ENCODE measurements at regions not wholly inside any gene's neighbourhood (a gene's known extent, or its start where the extent isn't known, plus 50 kb on each side); places are given as distances from the start of the nearest gene placed in this dataset.

DNA sequence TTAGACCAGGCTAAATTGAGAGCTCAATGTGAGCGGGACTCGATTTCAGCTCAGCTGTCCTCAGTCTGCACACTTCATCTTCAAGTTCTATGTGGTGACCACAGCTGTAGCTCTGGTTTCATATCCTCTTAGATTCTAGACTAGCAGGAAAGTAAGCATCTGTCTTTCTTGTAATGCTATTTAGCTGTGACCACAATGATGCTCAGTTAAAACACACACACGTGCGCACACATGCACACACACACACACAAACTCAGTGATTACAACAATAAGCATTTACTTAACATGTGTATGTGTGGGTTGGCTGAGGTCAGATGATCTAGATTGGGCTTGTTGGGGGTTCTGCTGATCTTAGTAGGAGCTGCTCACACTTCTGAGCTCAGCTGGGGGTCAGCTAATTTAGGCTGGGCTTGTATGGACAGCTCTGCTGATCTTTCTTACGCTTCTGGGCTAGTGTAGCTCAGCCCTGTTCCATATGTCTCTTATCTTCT, 82.5 kb downstream of the ZNF365 start:
- no peaks in the 10 kb centered on the region for H3K9me3 ChIP-seq (ENCODE audit: control insufficient read depth, insufficient read depth, low read depth, low read length)
- no peak for TF ChIP-seq ZNF521 (tag by site-specific recombination; IDR thresholded peaks at IDR 0.05)
- TF ChIP-seq IKZF3 (tag by site-specific recombination; IDR thresholded peaks at IDR 0.05): no peak
- TF ChIP-seq ZNF184 (tag by site-specific recombination; IDR thresholded peaks at IDR 0.05): no peak
- no peak for TF ChIP-seq ZBTB7A (tag by site-specific recombination; IDR thresholded peaks at IDR 0.05; ENCODE audit: low read depth)
- TF ChIP-seq, protein P1, sequence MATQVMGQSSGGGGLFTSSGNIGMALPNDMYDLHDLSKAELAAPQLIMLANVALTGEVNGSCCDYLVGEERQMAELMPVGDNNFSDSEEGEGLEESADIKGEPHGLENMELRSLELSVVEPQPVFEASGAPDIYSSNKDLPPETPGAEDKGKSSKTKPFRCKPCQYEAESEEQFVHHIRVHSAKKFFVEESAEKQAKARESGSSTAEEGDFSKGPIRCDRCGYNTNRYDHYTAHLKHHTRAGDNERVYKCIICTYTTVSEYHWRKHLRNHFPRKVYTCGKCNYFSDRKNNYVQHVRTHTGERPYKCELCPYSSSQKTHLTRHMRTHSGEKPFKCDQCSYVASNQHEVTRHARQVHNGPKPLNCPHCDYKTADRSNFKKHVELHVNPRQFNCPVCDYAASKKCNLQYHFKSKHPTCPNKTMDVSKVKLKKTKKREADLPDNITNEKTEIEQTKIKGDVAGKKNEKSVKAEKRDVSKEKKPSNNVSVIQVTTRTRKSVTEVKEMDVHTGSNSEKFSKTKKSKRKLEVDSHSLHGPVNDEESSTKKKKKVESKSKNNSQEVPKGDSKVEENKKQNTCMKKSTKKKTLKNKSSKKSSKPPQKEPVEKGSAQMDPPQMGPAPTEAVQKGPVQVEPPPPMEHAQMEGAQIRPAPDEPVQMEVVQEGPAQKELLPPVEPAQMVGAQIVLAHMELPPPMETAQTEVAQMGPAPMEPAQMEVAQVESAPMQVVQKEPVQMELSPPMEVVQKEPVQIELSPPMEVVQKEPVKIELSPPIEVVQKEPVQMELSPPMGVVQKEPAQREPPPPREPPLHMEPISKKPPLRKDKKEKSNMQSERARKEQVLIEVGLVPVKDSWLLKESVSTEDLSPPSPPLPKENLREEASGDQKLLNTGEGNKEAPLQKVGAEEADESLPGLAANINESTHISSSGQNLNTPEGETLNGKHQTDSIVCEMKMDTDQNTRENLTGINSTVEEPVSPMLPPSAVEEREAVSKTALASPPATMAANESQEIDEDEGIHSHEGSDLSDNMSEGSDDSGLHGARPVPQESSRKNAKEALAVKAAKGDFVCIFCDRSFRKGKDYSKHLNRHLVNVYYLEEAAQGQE (tag by site-specific recombination; IDR thresholded peaks at IDR 0.05): no peak
- no peak for TF ChIP-seq ZNF2 (tag by site-specific recombination; IDR thresholded peaks at IDR 0.05)
- TF ChIP-seq ZNF175 (tag by site-specific recombination; IDR thresholded peaks at IDR 0.05): no peak
- TF ChIP-seq KLF1 (tag by site-specific recombination; IDR thresholded peaks at IDR 0.05): no peak
- no peak for TF ChIP-seq HIC1 (tag by site-specific recombination; IDR thresholded peaks at IDR 0.05)
- TF ChIP-seq ZNF146 (tag by site-specific recombination; IDR thresholded peaks at IDR 0.05): no peak
- TF ChIP-seq ZNF280D (tag by site-specific recombination; IDR thresholded peaks at IDR 0.05): no peak
- TF ChIP-seq ZXDB (tag by site-specific recombination; IDR thresholded peaks at IDR 0.05): no peak
- TF ChIP-seq, protein P2, sequence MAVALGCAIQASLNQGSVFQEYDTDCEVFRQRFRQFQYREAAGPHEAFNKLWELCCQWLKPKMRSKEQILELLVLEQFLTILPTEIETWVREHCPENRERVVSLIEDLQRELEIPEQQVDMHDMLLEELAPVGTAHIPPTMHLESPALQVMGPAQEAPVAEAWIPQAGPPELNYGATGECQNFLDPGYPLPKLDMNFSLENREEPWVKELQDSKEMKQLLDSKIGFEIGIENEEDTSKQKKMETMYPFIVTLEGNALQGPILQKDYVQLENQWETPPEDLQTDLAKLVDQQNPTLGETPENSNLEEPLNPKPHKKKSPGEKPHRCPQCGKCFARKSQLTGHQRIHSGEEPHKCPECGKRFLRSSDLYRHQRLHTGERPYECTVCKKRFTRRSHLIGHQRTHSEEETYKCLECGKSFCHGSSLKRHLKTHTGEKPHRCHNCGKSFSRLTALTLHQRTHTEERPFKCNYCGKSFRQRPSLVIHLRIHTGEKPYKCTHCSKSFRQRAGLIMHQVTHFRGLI (tag by site-specific recombination; IDR thresholded peaks at IDR 0.05): no peak
- TF ChIP-seq ZNF660 (tag by site-specific recombination; IDR thresholded peaks at IDR 0.05): no peak
- H3K4me1 ChIP-seq (ENCODE audit: control insufficient read depth, insufficient read depth, low read length): no peaks in the 10 kb centered on the region
- no peaks in the 10 kb centered on the region for H3K36me3 ChIP-seq (ENCODE audit: control insufficient read depth in 2 of 2, insufficient read depth in 1 of 2, low read length in 2 of 2)
- no peak overlapping the region for H3K27ac ChIP-seq (ENCODE audit: extremely low read depth, low read depth, low read length)
- CTCF ChIA-PET: interaction anchor here (0.7 kb wide), 1 partner anchor 8 kb away, joined by 3 read pairs; no protein-coding TSS in a partner anchor
- POLR2A ChIA-PET: no interaction called here
- no peak overlapping the region for H3K4me3 ChIP-seq (ENCODE audit: low read depth, low read length)

GRCh38 chr10:62457196-62457595, 83.0 kb downstream of the ZNF365 start:
- Histone ChIP-seq H3K27ac (ENCODE audit: extremely low read depth, low read depth, low read length) (no peak overlapping the region), H3K4me3 (ENCODE audit: low read depth, low read length) (no peak overlapping the region), H3K4me1 (ENCODE audit: control insufficient read depth, insufficient read depth, low read length) (no peaks in the 10 kb centered on the region), H3K9me3 (ENCODE audit: control insufficient read depth, insufficient read depth, low read depth, low read length) (no peaks in the 10 kb centered on the region), H3K36me3 (ENCODE audit: control insufficient read depth in 2 of 2, insufficient read depth in 1 of 2, low read length in 2 of 2) (no peaks in the 10 kb centered on the region)
- CTCF ChIA-PET: interaction anchor here (0.7 kb wide), 1 partner anchor 8 kb away, joined by 3 read pairs; no protein-coding TSS in a partner anchor
- POLR2A ChIA-PET: no interaction called here
- TF ChIP-seq ZNF433 (tag by site-specific recombination; IDR thresholded peaks at IDR 0.05; ENCODE audit: low read depth) (no peak), ZXDB (tag by site-specific recombination; IDR thresholded peaks at IDR 0.05) (no peak), ZNF112 (tag by site-specific recombination; IDR thresholded peaks at IDR 0.05) (no peak), ZNF626 (tag by site-specific recombination; IDR thresholded peaks at IDR 0.05) (no peak), PRDM10 (tag by site-specific recombination; IDR thresholded peaks at IDR 0.05) (no peak), ZNF404 (tag by site-specific recombination; IDR thresholded peaks at IDR 0.05) (no peak)
